Stomach smooth muscle (tissue), 2 donors: ENCODE measurements at regions not wholly inside any gene's neighbourhood (a gene's known extent, or its start where the extent isn't known, plus 50 kb on each side); places are given as distances from the start of the nearest gene placed in this dataset.

ENCODE experiments used
- H3K27ac ChIP-seq: one replicate; pipeline ENCODE4 v1.7.0; 2013; ENCODE audit warnings: mild to moderate bottlenecking, low read length, inconsistent platforms
- H3K27me3 ChIP-seq, 2 donors: one replicate each; pipeline ENCODE4 v1.7.0; 2013; ENCODE audit warnings: low read length in 2 of 2; ENCODE audit not compliant: insufficient read depth in 2 of 2, control insufficient read depth in 1 of 2
- H3K36me3 ChIP-seq, 2 donors: one replicate each; pipeline ENCODE4 v1.7.0; 2013; ENCODE audit warnings: low read length in 2 of 2; ENCODE audit not compliant: control insufficient read depth in 2 of 2, insufficient read depth in 2 of 2
- H3K4me1 ChIP-seq: one replicate; pipeline ENCODE4 v1.7.0; 2013; ENCODE audit warnings: low read length; ENCODE audit not compliant: control insufficient read depth, insufficient read depth
- H3K4me3 ChIP-seq, 2 donors: one replicate each; pipeline ENCODE4 v1.7.0; 2013; ENCODE audit warnings: low read length in 2 of 2
- H3K9ac ChIP-seq, 2 donors: one replicate each; pipeline ENCODE4 v1.7.0; 2013; ENCODE audit warnings: low read length in 2 of 2, mild to moderate bottlenecking in 1 of 2
- H3K9me3 ChIP-seq, 2 donors: one replicate each; pipeline ENCODE4 v1.7.0; 2013; ENCODE audit warnings: low read length in 2 of 2; ENCODE audit not compliant: control insufficient read depth in 2 of 2
- donor health status: healthy.
- donor health status: Pancreatic carcinoma.

DNA sequence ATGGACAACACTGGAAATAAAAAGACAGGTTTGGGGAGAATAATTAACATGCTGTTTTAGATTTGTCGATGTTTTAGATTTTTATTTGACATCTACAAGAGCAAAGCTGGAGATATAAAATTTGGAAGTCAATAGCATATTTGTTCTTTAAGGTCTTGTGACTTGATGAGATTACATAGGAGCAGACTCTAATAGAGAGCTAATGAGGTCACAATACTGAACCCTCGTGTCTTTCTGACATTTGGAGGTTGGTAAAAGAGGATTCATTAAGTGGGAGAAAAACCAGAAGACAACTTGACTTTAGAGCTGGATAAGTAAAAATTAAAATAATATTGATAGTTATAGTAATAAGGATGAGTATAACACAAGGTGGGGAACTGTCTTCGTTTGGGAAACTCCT is 322.7 kb upstream of the SEMA6A start:
- Histone ChIP-seq H3K4me3 (no peak overlapping the region), H3K4me1 (no peaks in the 10 kb centered on the region), H3K27ac (no peak overlapping the region), H3K27me3 (no peaks in the 10 kb centered on the region), H3K36me3 (no peaks in the 10 kb centered on the region), H3K9me3 (no peaks in the 10 kb centered on the region), H3K9ac (no peak overlapping the region)

DNA sequence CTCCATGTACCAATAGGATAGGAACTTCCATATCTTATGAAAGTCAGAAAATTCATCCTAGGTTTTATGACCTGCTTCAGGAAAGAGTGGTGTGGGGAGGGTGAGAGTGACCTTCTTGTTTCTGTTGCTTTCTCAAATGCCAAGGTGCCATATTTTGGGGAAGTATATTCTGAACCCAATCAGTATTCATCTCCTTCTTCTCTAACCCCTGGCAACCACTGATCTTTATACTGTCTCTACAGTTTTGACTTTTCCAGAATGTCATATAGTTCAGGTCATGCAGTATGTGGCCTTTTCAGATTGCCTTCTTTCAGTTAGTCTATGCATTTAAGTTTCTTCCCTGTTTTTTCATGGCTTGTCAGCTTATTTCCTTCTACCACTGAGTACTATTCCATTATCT is 321.4 kb upstream of the SEMA6A start:
- no peak overlapping the region for H3K27ac ChIP-seq
- H3K9ac ChIP-seq: no peak overlapping the region
- H3K4me3 ChIP-seq: no peak overlapping the region
- no peaks in the 10 kb centered on the region for H3K27me3 ChIP-seq
- H3K4me1 ChIP-seq: no peaks in the 10 kb centered on the region
- no peaks in the 10 kb centered on the region for H3K36me3 ChIP-seq
- H3K9me3 ChIP-seq: no peaks in the 10 kb centered on the region

DNA sequence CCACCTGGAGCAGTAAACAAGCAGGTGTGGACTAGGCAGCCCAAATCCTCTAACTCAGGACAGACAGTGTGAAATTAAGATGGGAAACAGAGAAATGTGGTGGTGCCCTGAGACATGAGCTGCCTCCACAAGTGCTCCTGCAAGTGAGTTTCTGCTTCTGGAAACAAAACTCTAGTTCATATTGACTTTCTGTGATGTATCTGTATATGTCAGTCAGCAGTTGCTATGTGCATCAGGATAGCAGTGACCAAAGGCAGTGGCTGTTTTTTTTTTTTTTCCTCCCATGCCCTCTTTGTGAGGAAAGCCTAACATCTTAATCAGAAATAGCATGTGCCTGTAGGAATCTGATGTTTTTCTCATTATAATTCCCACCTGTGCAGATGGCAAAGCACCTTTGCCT is 318.4 kb upstream of the SEMA6A start:
- Histone ChIP-seq H3K36me3 (no peaks in the 10 kb centered on the region), H3K27ac (no peak overlapping the region), H3K9ac (no peak overlapping the region), H3K27me3 (no peaks in the 10 kb centered on the region), H3K4me1 (no peaks in the 10 kb centered on the region), H3K4me3 (no peak overlapping the region), H3K9me3 (no peaks in the 10 kb centered on the region)

DNA sequence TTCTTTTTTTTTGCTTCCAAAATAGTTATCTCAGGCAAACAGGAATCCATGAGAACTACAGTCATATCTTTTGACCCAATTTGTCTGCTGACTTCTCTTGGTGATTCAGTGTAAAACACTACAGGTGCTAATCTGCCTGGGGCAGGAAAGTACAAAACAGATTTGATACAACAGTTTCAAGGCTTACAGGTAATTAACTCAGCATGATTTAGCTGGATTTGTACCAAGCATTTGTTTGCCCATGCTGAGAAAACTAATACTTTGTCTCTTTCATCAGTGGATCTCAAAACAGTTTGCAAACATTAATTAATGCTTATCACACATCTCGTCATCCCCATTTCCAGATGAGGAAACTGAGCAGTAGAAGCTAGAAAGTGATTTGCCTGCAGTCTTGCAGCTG is 312.5 kb upstream of the SEMA6A start:
- no peak overlapping the region for H3K27ac ChIP-seq
- H3K4me1 ChIP-seq: no peaks in the 10 kb centered on the region
- no peaks in the 10 kb centered on the region for H3K36me3 ChIP-seq
- no peak overlapping the region for H3K9ac ChIP-seq
- H3K9me3 ChIP-seq: no peaks in the 10 kb centered on the region
- no peaks in the 10 kb centered on the region for H3K27me3 ChIP-seq
- no peak overlapping the region for H3K4me3 ChIP-seq

DNA sequence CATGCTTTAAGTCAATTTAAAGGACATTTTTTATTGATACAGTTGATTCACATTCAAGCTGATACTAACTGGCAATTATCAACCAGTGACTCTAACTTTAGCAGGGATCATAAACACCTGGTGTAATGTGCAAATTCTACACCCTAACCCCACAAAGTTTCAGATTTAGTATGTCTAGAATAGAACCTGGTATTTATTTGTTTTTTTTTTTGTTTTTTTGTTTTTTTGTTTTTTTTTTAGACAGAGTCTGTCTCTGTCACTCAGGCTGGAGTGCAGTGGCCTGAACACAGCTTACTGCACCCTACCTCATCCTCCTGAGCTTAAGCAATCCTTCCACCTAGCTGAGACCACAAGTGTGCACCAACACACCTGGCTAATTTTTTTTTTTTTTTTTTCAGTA is 311.2 kb upstream of the SEMA6A start:
- H3K4me1 ChIP-seq: no peaks in the 10 kb centered on the region
- H3K9ac ChIP-seq: no peak overlapping the region
- H3K36me3 ChIP-seq: no peaks in the 10 kb centered on the region
- no peaks in the 10 kb centered on the region for H3K9me3 ChIP-seq
- H3K4me3 ChIP-seq: no peak overlapping the region
- no peak overlapping the region for H3K27ac ChIP-seq
- no peaks in the 10 kb centered on the region for H3K27me3 ChIP-seq

DNA sequence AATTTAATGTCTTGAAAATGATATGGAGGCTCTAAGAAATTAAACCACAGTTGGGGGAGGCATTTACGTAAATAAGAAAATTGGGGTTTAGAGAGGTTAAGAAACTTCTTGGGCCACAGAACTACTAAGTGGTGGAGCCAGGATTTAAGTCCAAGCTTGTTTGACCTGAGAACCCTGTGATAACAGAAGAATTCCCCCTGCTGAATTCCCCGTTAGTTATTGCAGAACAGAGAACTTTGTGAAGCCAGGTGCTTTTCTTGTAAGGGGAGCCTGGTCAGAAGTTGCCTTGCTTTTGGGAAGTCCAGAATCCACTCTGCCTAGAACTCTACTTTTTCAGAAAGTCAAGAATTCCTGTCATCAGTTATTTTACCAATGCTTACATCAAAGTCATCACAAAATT is 309.3 kb upstream of the SEMA6A start:
- Histone ChIP-seq H3K27ac (no peak overlapping the region), H3K4me3 (no peak overlapping the region), H3K4me1 (no peaks in the 10 kb centered on the region), H3K9me3 (no peaks in the 10 kb centered on the region), H3K27me3 (no peaks in the 10 kb centered on the region), H3K36me3 (no peaks in the 10 kb centered on the region), H3K9ac (no peak overlapping the region)

DNA sequence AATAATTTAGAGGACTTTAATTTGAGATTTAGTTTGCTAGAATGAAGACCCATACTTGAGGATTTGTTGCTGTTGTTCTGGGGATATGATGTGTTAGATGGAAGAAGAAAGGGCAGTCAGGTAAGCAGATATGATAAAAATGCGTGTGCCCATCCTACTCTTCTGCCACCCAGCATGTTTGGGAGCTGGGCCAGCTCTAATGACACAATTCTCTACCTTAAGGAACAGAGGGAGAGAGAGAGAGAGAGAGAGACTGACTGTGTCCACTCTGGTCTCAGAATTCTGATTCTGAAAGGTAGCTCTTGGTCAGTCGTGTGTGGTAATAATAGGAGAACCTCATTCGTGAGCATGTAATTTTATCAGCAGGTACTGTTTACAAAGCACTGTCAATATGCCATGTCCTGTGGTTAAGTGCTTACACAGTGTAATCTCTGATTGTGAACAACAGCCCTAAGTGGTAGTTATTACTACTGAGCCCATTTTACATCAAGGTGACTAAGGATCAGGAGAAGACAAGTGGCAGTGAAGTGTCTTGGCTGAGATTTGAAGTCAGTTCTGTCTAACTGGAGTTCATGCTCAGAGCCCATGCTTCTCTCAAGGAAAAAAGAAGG is 307.4 kb upstream of the SEMA6A start:
- Histone ChIP-seq H3K27ac (no peak overlapping the region), H3K27me3 (no peaks in the 10 kb centered on the region), H3K36me3 (no peaks in the 10 kb centered on the region), H3K4me1 (no peaks in the 10 kb centered on the region), H3K4me3 (no peak overlapping the region), H3K9ac (no peak overlapping the region), H3K9me3 (no peaks in the 10 kb centered on the region)

DNA sequence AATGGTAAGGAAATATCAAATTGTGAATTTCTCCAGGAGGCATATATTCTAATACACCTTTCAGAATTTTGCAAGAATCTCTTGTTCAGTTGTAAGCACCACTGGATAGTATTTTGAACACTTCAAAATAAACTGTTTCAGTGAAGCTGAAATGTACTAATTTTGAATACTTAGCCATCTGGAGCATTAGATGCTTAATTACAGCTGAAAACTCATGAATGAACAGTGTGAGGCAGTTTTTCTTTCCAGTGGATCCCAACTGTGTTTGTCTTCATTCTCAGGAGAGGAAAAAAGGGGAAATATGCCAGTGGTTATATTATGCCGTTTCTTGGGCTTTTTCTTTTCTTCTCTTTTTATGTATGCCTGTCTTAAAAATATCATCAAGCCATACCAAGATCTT is 306.0 kb upstream of the SEMA6A start:
- no peaks in the 10 kb centered on the region for H3K36me3 ChIP-seq
- H3K9ac ChIP-seq: no peak overlapping the region
- no peaks in the 10 kb centered on the region for H3K4me1 ChIP-seq
- H3K27me3 ChIP-seq: no peaks in the 10 kb centered on the region
- H3K4me3 ChIP-seq: no peak overlapping the region
- H3K27ac ChIP-seq: no peak overlapping the region
- no peaks in the 10 kb centered on the region for H3K9me3 ChIP-seq

DNA sequence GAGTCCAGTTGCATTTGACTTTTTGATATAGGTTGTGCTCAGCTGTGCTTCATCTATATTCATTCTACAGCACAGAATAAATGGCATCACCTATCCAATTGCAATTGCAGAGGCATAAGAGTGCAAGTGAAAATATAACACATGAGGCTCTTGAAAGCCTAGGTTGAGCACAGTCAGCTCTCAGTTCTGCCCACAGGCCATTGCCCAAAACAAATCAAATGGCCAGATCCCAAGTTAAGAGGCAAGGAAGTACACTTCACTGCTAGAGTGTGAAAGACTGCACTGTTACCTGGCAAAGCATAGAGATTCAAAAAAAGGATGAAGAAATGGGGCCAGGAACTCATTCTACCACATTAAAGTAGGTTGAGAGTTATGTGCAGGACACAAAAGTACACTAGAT is 305.5 kb upstream of the SEMA6A start:
- H3K4me3 ChIP-seq: no peak overlapping the region
- no peaks in the 10 kb centered on the region for H3K36me3 ChIP-seq
- H3K27me3 ChIP-seq: no peaks in the 10 kb centered on the region
- no peaks in the 10 kb centered on the region for H3K9me3 ChIP-seq
- H3K27ac ChIP-seq: no peak overlapping the region
- H3K4me1 ChIP-seq: no peaks in the 10 kb centered on the region
- no peak overlapping the region for H3K9ac ChIP-seq

DNA sequence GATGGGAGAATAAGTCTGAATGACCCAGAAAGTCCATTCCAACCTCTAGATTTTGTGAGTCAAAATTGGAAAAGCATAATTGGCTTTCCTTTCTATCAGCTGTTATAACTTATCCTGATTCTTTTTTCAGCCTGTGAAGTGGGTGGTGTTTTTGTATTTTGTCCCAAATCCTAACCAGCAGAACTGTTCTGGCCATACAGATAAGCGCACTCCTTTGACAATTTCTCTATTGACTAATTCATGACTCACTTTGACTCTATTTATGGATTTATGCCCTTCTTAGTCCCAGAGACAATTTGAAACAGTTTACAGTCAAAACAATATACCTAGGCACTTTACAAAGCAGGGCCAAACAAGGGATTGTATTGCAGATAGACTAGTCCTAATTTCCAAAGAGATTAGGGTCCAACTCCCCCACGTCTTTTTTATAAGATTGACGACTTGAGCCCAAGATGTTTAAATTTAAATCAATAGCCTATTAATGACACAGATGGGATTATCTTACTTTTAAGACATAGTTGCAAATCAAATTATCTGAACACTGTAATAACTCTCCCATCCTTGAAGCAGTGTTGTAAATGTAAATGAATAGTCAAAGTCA is 301.7 kb upstream of the SEMA6A start:
- H3K36me3 ChIP-seq: no peaks in the 10 kb centered on the region
- H3K27ac ChIP-seq: no peak overlapping the region
- no peak overlapping the region for H3K9ac ChIP-seq
- H3K27me3 ChIP-seq: no peaks in the 10 kb centered on the region
- no peak overlapping the region for H3K4me3 ChIP-seq
- H3K9me3 ChIP-seq: no peaks in the 10 kb centered on the region
- no peaks in the 10 kb centered on the region for H3K4me1 ChIP-seq

DNA sequence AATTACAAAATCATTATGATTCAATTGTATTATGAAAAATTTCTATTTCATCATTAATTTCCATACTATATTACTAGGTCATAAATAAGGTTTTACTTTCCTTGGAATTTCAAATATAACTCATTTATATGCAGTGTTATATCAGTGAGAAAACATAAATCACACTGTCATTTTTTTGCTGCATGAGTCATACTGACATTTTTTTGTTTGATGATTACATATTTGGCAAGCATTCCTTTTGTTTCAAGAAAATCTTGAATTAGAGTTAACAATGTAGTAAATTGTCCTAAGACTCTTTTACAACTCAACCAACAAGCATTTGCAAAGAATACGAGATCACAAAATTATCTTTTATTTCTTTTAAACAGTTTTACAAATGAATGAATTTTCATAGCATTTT is 298.4 kb upstream of the SEMA6A start:
- no peaks in the 10 kb centered on the region for H3K4me1 ChIP-seq
- H3K27ac ChIP-seq: no peak overlapping the region
- H3K4me3 ChIP-seq: no peak overlapping the region
- H3K36me3 ChIP-seq: no peaks in the 10 kb centered on the region
- H3K9ac ChIP-seq: no peak overlapping the region
- no peaks in the 10 kb centered on the region for H3K9me3 ChIP-seq
- H3K27me3 ChIP-seq: no peaks in the 10 kb centered on the region
